HepG2 (cell line): ENCODE measurements at regions not wholly inside any gene's neighbourhood (a gene's known extent, or its start where the extent isn't known, plus 50 kb on each side); places are given as distances from the start of the nearest gene placed in this dataset.

Experiments used
- ATAC-seq: fragments of 200-7000 bp; cut with Tn5 transposase; 3 replicates; pipeline ENCODE4 v1.9.1; 2020; ENCODE audit warnings: mild to moderate bottlenecking, moderate library complexity
- BruUV-seq: library from RNA; stranded (reverse); fragments of 400-500 nt; replicated peaks from 2 replicates; lab custom pipeline; 2021; lab: Mats Ljungman, UMichigan
- CTCF ChIA-PET: fragments of 300-600 bp; formaldehyde crosslinking; extraction: SDS; loops from one replicate; lab custom pipeline; 2021; ENCODE audit warnings: low total read pairs, inconsistent platforms, low intra/inter-chr PET ratio; lab: Yijun Ruan, JAX
- POLR2A ChIA-PET: fragments of 350-600 bp; sonication (Branson Sonifier 250); formaldehyde crosslinking; loops from one replicate; lab custom pipeline; 2020; ENCODE audit warnings: antibody characterized with exemption, inconsistent platforms; lab: Yijun Ruan, JAX
- DNase-seq: peaks from one replicate; pipeline ENCODE4 v3.0.0-alpha.2; 2015; ENCODE audit warnings: low spot score
- FAIRE-seq: peaks from 3 replicates; lab custom pipeline; 2011; peaks lifted over from hg19 to GRCh38; lab: Jason Lieb, UNC
- H2AFZ ChIP-seq: one replicate; pipeline ENCODE4 v1.6.1; 2011; ENCODE audit warnings: low read length, inconsistent platforms
- H3K27ac ChIP-seq: fragments of 300-600 bp; 3 replicates; pipeline ENCODE4 v1.8.0; 2011; ENCODE audit warnings: mixed run types, mild to moderate bottlenecking, mixed read lengths, low read length, inconsistent platforms; ENCODE audit not compliant: insufficient read depth; ENCODE audit errors: extremely low read length
- H3K27me3 ChIP-seq, 2 experiments: fragments of 200-600 bp in 1 of 2; 2 replicates in 1 of 2; 3 replicates in 1 of 2; pipeline versions ENCODE4 v1.6.0 to v1.8.0; 2011; ENCODE audit warnings: low read length in 2 of 2, mild to moderate bottlenecking in 2 of 2, moderate library complexity in 2 of 2, inconsistent platforms in 1 of 2; ENCODE audit not compliant: insufficient read depth in 2 of 2, control insufficient read depth in 1 of 2
- H3K36me3 ChIP-seq, 2 experiments: fragments of 200-600 bp in 1 of 2; replicated peaks in 1 of 2; 2 replicates in 1 of 2; 3 replicates in 1 of 2; pipeline versions ENCODE4 v1.5.1 to v1.8.0; 2011; ENCODE audit warnings: low read length in 2 of 2, inconsistent platforms in 1 of 2; ENCODE audit not compliant: insufficient read depth in 2 of 2, control insufficient read depth in 1 of 2
- H3K4me1 ChIP-seq: 2 replicates; pipeline ENCODE4 v1.5.1; 2012; ENCODE audit warnings: low read length, inconsistent platforms; ENCODE audit not compliant: insufficient read depth
- H3K4me2 ChIP-seq: 2 replicates; pipeline ENCODE4 v1.6.0; 2011; ENCODE audit warnings: low read depth, low read length, inconsistent platforms
- H3K4me3 ChIP-seq, 3 experiments: fragments of 200-600 bp in 1 of 3; sonication (generic), shearing (Covaris generic) in 1 of 3; replicated peaks in 1 of 3; 2 replicates each; pipeline ENCODE4 v1.5.1; 2011 to 2016; ENCODE audit warnings: low read length in 3 of 3, inconsistent platforms in 2 of 3, low read depth in 2 of 3, mild to moderate bottlenecking in 2 of 3, control low read depth in 1 of 3, mixed read lengths in 1 of 3; ENCODE audit not compliant: insufficient read depth in 1 of 3
- H3K79me2 ChIP-seq: one replicate; pipeline ENCODE4 v1.6.1; 2011; ENCODE audit warnings: low read length, inconsistent platforms; ENCODE audit not compliant: insufficient read depth
- H3K9ac ChIP-seq: 2 replicates; pipeline ENCODE4 v1.6.0; 2011; ENCODE audit warnings: mild to moderate bottlenecking, low read depth, low read length, inconsistent platforms; ENCODE audit not compliant: insufficient read depth
- H3K9me3 ChIP-seq: 2 replicates; pipeline ENCODE4 v1.5.1; 2012; ENCODE audit warnings: mild to moderate bottlenecking, low read length
- H4K20me1 ChIP-seq: 2 replicates; pipeline ENCODE4 v1.6.0; 2011; ENCODE audit warnings: inconsistent platforms, mild to moderate bottlenecking, low read length, moderate library complexity; ENCODE audit not compliant: insufficient read depth
- CBX5 ChIP-seq: sonication (generic); formaldehyde crosslinking; IDR thresholded peaks from 2 replicates; pipeline ENCODE4 v1.4.0; 2020; ENCODE audit warnings: missing genetic modification reagents, borderline replicate concordance
- DZIP1 ChIP-seq: sonication (generic); formaldehyde crosslinking; IDR thresholded peaks from 2 replicates; pipeline ENCODE4 v1.5.0; 2020; ENCODE audit warnings: mild to moderate bottlenecking, missing genetic modification reagents
- FIP1L1 ChIP-seq: fragments of 200-400 bp; formaldehyde crosslinking; IDR thresholded peaks from 2 replicates; pipeline ENCODE4 v1.6.1; 2018; ENCODE audit warnings: low read depth, mild to moderate bottlenecking, low read length, moderate library complexity, borderline replicate concordance; ENCODE audit not compliant: insufficient read depth
- HOXD1 ChIP-seq: sonication (generic); formaldehyde crosslinking; IDR thresholded peaks from 2 replicates; pipeline ENCODE4 v1.5.0; 2020; ENCODE audit warnings: missing genetic modification reagents
- KDM5A ChIP-seq: fragments of 200-600 bp; sonication (generic); IDR thresholded peaks from 2 replicates; pipeline ENCODE4 v1.7.0; 2018; ENCODE audit warnings: antibody characterized with exemption, mild to moderate bottlenecking, low read length, borderline replicate concordance
- NCOR1 ChIP-seq: fragments of 200-600 bp; sonication (generic); IDR thresholded peaks from 2 replicates; pipeline ENCODE4 v1.7.0; 2017; ENCODE audit warnings: antibody characterized with exemption, low read length, borderline replicate concordance
- RNF2 ChIP-seq: fragments of 450-650 bp; conservative IDR thresholded peaks from 2 replicates; pipeline ENCODE4 v1.6.1; 2016; ENCODE audit warnings: low read depth
- SNAPC5 ChIP-seq: sonication (generic); formaldehyde crosslinking; IDR thresholded peaks from 2 replicates; pipeline ENCODE4 v1.8.1; 2023; ENCODE audit warnings: mild to moderate bottlenecking, missing genetic modification reagents, borderline replicate concordance
- ZNF253 ChIP-seq: sonication (generic); formaldehyde crosslinking; IDR thresholded peaks from 2 replicates; pipeline ENCODE4 v1.8.0; 2022; ENCODE audit warnings: mild to moderate bottlenecking, missing genetic modification reagents, borderline replicate concordance
- ZNF333 ChIP-seq: sonication (generic); formaldehyde crosslinking; IDR thresholded peaks from 2 replicates; pipeline ENCODE4 v1.4.0; 2020; ENCODE audit warnings: mild to moderate bottlenecking, missing genetic modification reagents, borderline replicate concordance
- ZNF644 ChIP-seq: IDR thresholded peaks from 2 replicates; pipeline ENCODE4 v1.6.1; 2016; ENCODE audit warnings: low read depth
- ZNF766 ChIP-seq: sonication (generic); formaldehyde crosslinking; IDR thresholded peaks from 2 replicates; pipeline ENCODE4 v1.5.0; 2020; ENCODE audit warnings: missing genetic modification reagents, borderline replicate concordance
- ZSCAN22 ChIP-seq: sonication (generic); formaldehyde crosslinking; IDR thresholded peaks from 2 replicates; pipeline ENCODE4 v1.4.0; 2020; ENCODE audit warnings: mild to moderate bottlenecking, missing genetic modification reagents
- WGBS: methylation state at CpG from one replicate; pipeline ENCODE4 v1.1.6; 2017; ENCODE audit warnings: low lambda C conversion rate; 5-methylcytosine and 5-hydroxymethylcytosine counted together
- in situ Hi-C: cut with HindIII; loops from 2 replicates; pipeline ENCODE4 v1.10.0; 2017; ENCODE audit warnings: low pct_unique_long_range_greater_than_20kb; ENCODE audit not compliant: extremely low pct_ligation_motif_present
- intact Hi-C: fragments of 100-400 bp; cut with micrococcal nuclease; formaldehyde crosslinking; loops from one replicate; pipeline ENCODE4 v1.10.0; 2022; ENCODE audit not compliant: unreplicated experiment

GRCh38 chr16:64531401-64531800 is 590.5 kb downstream of the CDH11 start:
- Histone ChIP-seq H3K9me3 (peaks cover 10% of the 10 kb centered on the region; the same call in 1 of the 2 replicates), H3K27ac (no peak overlapping the region), H3K36me3 (no peaks in the 10 kb centered on the region), H3K4me3 (no peak overlapping the region)
- ChIA-PET POLR2A (no interaction called here), CTCF (no interaction called here)
- in situ Hi-C loops: no loop called here
- DNase-seq: no peak
- no TSS peak for BruUV-seq
- TF ChIP-seq ZNF766 (CRISPR knock-in tag) (no peak), HOXD1 (CRISPR knock-in tag) (no peak), ZNF644 (CRISPR knock-in tag) (no peak), NCOR1 (no peak), ZSCAN22 (no peak), RNF2 (no peak), DZIP1 (CRISPR knock-in tag) (no peak), ZNF253 (CRISPR knock-in tag) (no peak), FIP1L1 (no peak), SNAPC5 (no peak), KDM5A (no peak), CBX5 (no peak), ZNF333 (CRISPR knock-in tag) (no peak)
- TF ChIP-seq, all 625 proteins: peak for 0
- Histone ChIP-seq H4K20me1 (no peaks in the 10 kb centered on the region), H2AFZ (no peak overlapping the region), H3K27me3 (no peaks in the 10 kb centered on the region), H3K4me1 (no peaks in the 10 kb centered on the region), H3K79me2 (no peaks in the 10 kb centered on the region), H3K4me2 (no peak overlapping the region), H3K9ac (no peak overlapping the region)
- intact Hi-C loops: no loop called here
- ATAC-seq (no peak), FAIRE-seq (no peak)
- WGBS: 0% methylated on average over 3 of the region's 3 CpGs
